CD4-positive, alpha-beta memory T cell (primary cell): ENCODE measurements at regions not wholly inside any gene's neighbourhood (a gene's known extent, or its start where the extent isn't known, plus 50 kb on each side); places are given as distances from the start of the nearest gene placed in this dataset.

Source experiments
- CTCF ChIA-PET: fragments of 350-600 bp; sonication (Branson Sonifier 250); formaldehyde crosslinking; loops from one replicate; lab custom pipeline; 2021; ENCODE audit warnings: inconsistent platforms; ENCODE audit not compliant: partially characterized antibody; lab: Charles Lee
- POLR2A ChIA-PET: fragments of 350-600 bp; sonication (Branson Sonifier 250); formaldehyde crosslinking; loops from one replicate; lab custom pipeline; 2021; ENCODE audit not compliant: partially characterized antibody; lab: Charles Lee
- DNase-seq, 5 donors: peaks; one replicate each; pipeline versions ENCODE4 v3.0.0 to v3.0.0-alpha.2; 2020 to 2022; ENCODE audit warnings: mixed read lengths in 1 of 5
- H3K27ac ChIP-seq: one replicate; pipeline ENCODE4 v1.7.0; 2013; ENCODE audit warnings: low read depth, low read length
- H3K27me3 ChIP-seq: 2 replicates; pipeline ENCODE4 v1.7.0; 2013; ENCODE audit warnings: mild to moderate bottlenecking, low read length, moderate library complexity; ENCODE audit not compliant: insufficient read depth
- H3K36me3 ChIP-seq: 2 replicates; pipeline ENCODE4 v1.7.0; 2013; ENCODE audit warnings: mild to moderate bottlenecking, low read length, moderate library complexity; ENCODE audit not compliant: insufficient read depth
- H3K4me1 ChIP-seq: 2 replicates; pipeline ENCODE4 v1.7.0; 2013; ENCODE audit warnings: mild to moderate bottlenecking, low read length, moderate library complexity; ENCODE audit not compliant: insufficient read depth
- H3K4me3 ChIP-seq, 2 donors: one replicate each; pipeline ENCODE4 v1.7.0; 2013; ENCODE audit warnings: low read length in 2 of 2, mild to moderate bottlenecking in 1 of 2
- H3K9me3 ChIP-seq, 2 donors: one replicate each; pipeline ENCODE4 v1.7.0; 2013; ENCODE audit warnings: low read length in 2 of 2, control low read depth in 1 of 2; ENCODE audit not compliant: control insufficient read depth in 1 of 2
- H3K27ac Mint-ChIP-seq, 7 donors: one replicate each; pipeline ENCODE4 v1.8.0; 2020 to 2021; ENCODE audit warnings: mixed read lengths in 7 of 7, mild to moderate bottlenecking in 6 of 7, inconsistent platforms in 3 of 7, moderate library complexity in 3 of 7
- H3K27me3 Mint-ChIP-seq, 2 donors: one replicate each; pipeline ENCODE4 v1.8.0; 2020 to 2021; ENCODE audit warnings: mixed read lengths in 2 of 2
- H3K36me3 Mint-ChIP-seq, 2 donors: one replicate each; pipeline ENCODE4 v1.8.0; 2020 to 2021; ENCODE audit warnings: mixed read lengths in 2 of 2, inconsistent platforms in 1 of 2, mild to moderate bottlenecking in 1 of 2
- H3K4me1 Mint-ChIP-seq, 4 donors: one replicate each; pipeline ENCODE4 v1.8.0; 2020 to 2021; ENCODE audit warnings: mixed read lengths in 4 of 4, mild to moderate bottlenecking in 1 of 4
- H3K4me3 Mint-ChIP-seq, 8 donors: one replicate each; pipeline ENCODE4 v1.8.0; 2020 to 2021; ENCODE audit warnings: mixed read lengths in 8 of 8, mild to moderate bottlenecking in 7 of 8, moderate library complexity in 6 of 8, inconsistent platforms in 3 of 8
- H3K9me3 Mint-ChIP-seq, 8 donors: one replicate each; pipeline ENCODE4 v1.8.0; 2020 to 2021; ENCODE audit warnings: mixed read lengths in 8 of 8, mild to moderate bottlenecking in 5 of 8, inconsistent platforms in 3 of 8, moderate library complexity in 1 of 8
- intact Hi-C: fragments of 100-400 bp; cut with micrococcal nuclease; formaldehyde crosslinking; loops from one replicate; pipeline ENCODE4 v1.15.1; 2023

GRCh38 chr7:131011976-131012375, 278.0 kb upstream of the KLF14 start:
- CTCF ChIA-PET, result interaction anchor here (0.9 to 3.0 kb wide), 5 partner anchors 24 to 115 kb away, joined by 3 to 16 read pairs (median 6); no protein-coding TSS in a partner anchor
- H3K4me3 Mint-ChIP-seq, result peak overlapping the region; percentile 60 to 90 (median 82)
- H3K9me3 ChIP-seq, result no peaks in the 10 kb centered on the region
- H3K4me3 ChIP-seq, result peak overlapping the region in 1 of 2 donors; percentile 38
- no peaks in the 10 kb centered on the region for H3K27me3 Mint-ChIP-seq
- POLR2A ChIA-PET, result interaction anchor here (0.6 to 1.9 kb wide), 4 partner anchors 9 to 28 kb away, joined by 3 to 6 read pairs (median 4); no protein-coding TSS in a partner anchor
- H3K27ac ChIP-seq, result peak overlapping the region; percentile 52
- H3K4me1 ChIP-seq, result peaks cover 99% of the 10 kb centered on the region
- peak overlapping the region; percentile 84 to 94 (median 91) for H3K27ac Mint-ChIP-seq
- intact Hi-C loops, result no loop called here
- H3K36me3 ChIP-seq, result no peaks in the 10 kb centered on the region
- DNase-seq, result peak in 4 of 5 donors; percentile 67 to 74 (median 72)
- no peaks in the 10 kb centered on the region for H3K27me3 ChIP-seq
- H3K4me1 Mint-ChIP-seq, result peaks cover 81 to 98% (median 89%) of the 10 kb centered on the region in 4 donors
- peaks cover 4 to 36% of the 10 kb centered on the region in 2 donors for H3K36me3 Mint-ChIP-seq
- no peaks in the 10 kb centered on the region for H3K9me3 Mint-ChIP-seq

GRCh38 chr7:131012477-131013031, 278.5 kb upstream of the KLF14 start:
- Histone ChIP-seq H3K27ac (peak overlapping the region; percentile 52), H3K4me1 (peaks cover 97% of the 10 kb centered on the region), H3K36me3 (no peaks in the 10 kb centered on the region), H3K27me3 (no peaks in the 10 kb centered on the region), H3K4me3 (no peak overlapping the region), H3K9me3 (no peaks in the 10 kb centered on the region)
- ChIA-PET CTCF (interaction anchor here (0.9 to 3.0 kb wide), 6 partner anchors 24 to 116 kb away, joined by 3 to 16 read pairs (median 6); no protein-coding TSS in a partner anchor), POLR2A (interaction anchor here (0.6 to 1.9 kb wide), 7 partner anchors 8 to 108 kb away, joined by 3 to 6 read pairs (median 4); no protein-coding TSS in a partner anchor)
- intact Hi-C loops, result no loop called here
- peak overlapping the region; percentile 60 to 90 (median 82) for H3K4me3 Mint-ChIP-seq
- peaks cover 78 to 96% (median 87%) of the 10 kb centered on the region in 4 donors for H3K4me1 Mint-ChIP-seq
- DNase-seq, result no peak
- H3K36me3 Mint-ChIP-seq, result peaks cover 7 to 34% of the 10 kb centered on the region in 2 donors
- H3K27ac Mint-ChIP-seq, result peak overlapping the region; percentile 84 to 94 (median 91)
- no peaks in the 10 kb centered on the region for H3K27me3 Mint-ChIP-seq
- no peaks in the 10 kb centered on the region for H3K9me3 Mint-ChIP-seq

- Mint-ChIP-seq H3K27ac (peak overlapping the region; percentile 84 to 94 (median 88)), H3K4me3 (peak overlapping the region in 7 of 8 donors; percentile 61 to 90 (median 77)), H3K9me3 (no peaks in the 10 kb centered on the region), H3K36me3 (peaks cover 17 to 43% of the 10 kb centered on the region in 2 donors), H3K4me1 (peaks cover 80 to 96% (median 89%) of the 10 kb centered on the region in 4 donors), H3K27me3 (no peaks in the 10 kb centered on the region)
- no peaks in the 10 kb centered on the region for H3K9me3 ChIP-seq
- H3K36me3 ChIP-seq, result no peaks in the 10 kb centered on the region
- no peak overlapping the region for H3K27ac ChIP-seq
- ChIA-PET POLR2A (no interaction called here), CTCF (interaction anchor here (1.2 to 3.0 kb wide), 4 partner anchors 25 to 117 kb away, joined by 5 to 16 read pairs (median 7); no protein-coding TSS in a partner anchor)
- no peak for DNase-seq
- H3K4me1 ChIP-seq, result peaks cover 97% of the 10 kb centered on the region
- intact Hi-C loops, result no loop called here
- H3K27me3 ChIP-seq, result no peaks in the 10 kb centered on the region
- no peak overlapping the region for H3K4me3 ChIP-seq
Observed at GRCh38 chr7:131013716-131014115, 279.7 kb upstream of the KLF14 start.

GRCh38 chr7:131014906-131015656, 281.1 kb upstream of the KLF14 start:
- no peaks in the 10 kb centered on the region for H3K9me3 Mint-ChIP-seq
- peaks cover 73 to 96% (median 88%) of the 10 kb centered on the region in 4 donors for H3K4me1 Mint-ChIP-seq
- peaks cover 97% of the 10 kb centered on the region for H3K4me1 ChIP-seq
- ChIA-PET POLR2A (no interaction called here), CTCF (interaction anchor here (1.0 to 3.0 kb wide), 3 partner anchors 26 to 33 kb away, joined by 5 to 16 read pairs (median 8); no protein-coding TSS in a partner anchor)
- no peak for DNase-seq
- no peak overlapping the region for H3K27ac ChIP-seq
- intact Hi-C loops, result no loop called here
- H3K27me3 Mint-ChIP-seq, result no peaks in the 10 kb centered on the region
- no peaks in the 10 kb centered on the region for H3K36me3 ChIP-seq
- H3K27me3 ChIP-seq, result no peaks in the 10 kb centered on the region
- H3K4me3 ChIP-seq, result no peak overlapping the region
- peaks cover 17 to 47% of the 10 kb centered on the region in 2 donors for H3K36me3 Mint-ChIP-seq
- H3K9me3 ChIP-seq, result no peaks in the 10 kb centered on the region
- peak overlapping the region in 6 of 7 donors; percentile 38 to 86 (median 70) for H3K27ac Mint-ChIP-seq
- peak overlapping the region in 4 of 8 donors; percentile 4 to 40 (median 22) for H3K4me3 Mint-ChIP-seq

- peaks cover 97% of the 10 kb centered on the region for H3K4me1 ChIP-seq
- no peaks in the 10 kb centered on the region for H3K36me3 ChIP-seq
- no peaks in the 10 kb centered on the region for H3K9me3 ChIP-seq
- Mint-ChIP-seq H3K27me3 (no peaks in the 10 kb centered on the region), H3K9me3 (no peaks in the 10 kb centered on the region), H3K4me1 (peaks cover 73 to 96% (median 88%) of the 10 kb centered on the region in 4 donors), H3K4me3 (peak overlapping the region in 2 of 8 donors; percentile 2 to 19), H3K27ac (peak overlapping the region in 6 of 7 donors; percentile 38 to 81 (median 74)), H3K36me3 (peaks cover 17 to 47% of the 10 kb centered on the region in 2 donors)
- CTCF ChIA-PET, result interaction anchor here (1.0 to 1.1 kb wide), 2 partner anchors 34 to 118 kb away, joined by 3 to 8 read pairs; no protein-coding TSS in a partner anchor
- H3K4me3 ChIP-seq, result no peak overlapping the region
- H3K27ac ChIP-seq, result no peak overlapping the region
- no peaks in the 10 kb centered on the region for H3K27me3 ChIP-seq
- no peak for DNase-seq
- intact Hi-C loops, result no loop called here
- POLR2A ChIA-PET, result no interaction called here
Observed at GRCh38 chr7:131015657-131015958, 281.6 kb upstream of the KLF14 start.

- H3K27me3 Mint-ChIP-seq, result no peaks in the 10 kb centered on the region
- H3K4me1 Mint-ChIP-seq, result peaks cover 71 to 96% (median 87%) of the 10 kb centered on the region in 4 donors
- no peaks in the 10 kb centered on the region for H3K9me3 Mint-ChIP-seq
- H3K36me3 ChIP-seq, result no peaks in the 10 kb centered on the region
- no peak overlapping the region for H3K4me3 ChIP-seq
- intact Hi-C loops, result no loop called here
- POLR2A ChIA-PET, result no interaction called here
- H3K36me3 Mint-ChIP-seq, result peaks cover 17 to 47% of the 10 kb centered on the region in 2 donors
- no peaks in the 10 kb centered on the region for H3K9me3 ChIP-seq
- H3K27ac Mint-ChIP-seq, result peak overlapping the region in 6 of 7 donors; percentile 31 to 92 (median 68)
- peak overlapping the region in 3 of 8 donors; percentile 10 to 16 (median 12) for H3K4me3 Mint-ChIP-seq
- no peaks in the 10 kb centered on the region for H3K27me3 ChIP-seq
- H3K27ac ChIP-seq, result no peak overlapping the region
- DNase-seq, result no peak
- H3K4me1 ChIP-seq, result peaks cover 97% of the 10 kb centered on the region
- CTCF ChIA-PET, result interaction anchor here (0.9 to 1.2 kb wide), 4 partner anchors 9 to 119 kb away, joined by 3 to 8 read pairs (median 4); no protein-coding TSS in a partner anchor
Observed at GRCh38 chr7:131016230-131016629, 282.2 kb upstream of the KLF14 start.
